ENCODE measurements at regions not wholly inside any gene's neighbourhood (a gene's known extent, or its start where the extent isn't known, plus 50 kb on each side); places are given as distances from the start of the nearest gene placed in this dataset.

- no peak for TF ChIP-seq CTCF (IDR thresholded peaks at IDR 0.05; ENCODE audit: poor library complexity, severe bottlenecking)
- TF ChIP-seq MXI1 (conservative IDR thresholded peaks at IDR 0.05; ENCODE audit: poor library complexity, severe bottlenecking): no peak
- no peak for TF ChIP-seq POLR2AphosphoS5 (IDR thresholded peaks at IDR 0.05)
- TF ChIP-seq EP300 (conservative IDR thresholded peaks at IDR 0.05; ENCODE audit: poor library complexity, severe bottlenecking): no peak
- no peak for TF ChIP-seq RAD21 (conservative IDR thresholded peaks at IDR 0.05)
Observed at GRCh38 chr10:54961040-54961439, 160.0 kb upstream of the PCDH15 start.

Measured in neural cell (in vitro differentiated cells).